Panc1 (cell line): ENCODE measurements at regions not wholly inside any gene's neighbourhood (a gene's known extent, or its start where the extent isn't known, plus 50 kb on each side); places are given as distances from the start of the nearest gene placed in this dataset.

Experiments
- POLR2AphosphoS5 ChIP-seq: IDR thresholded peaks from 2 replicates; pipeline ENCODE4 v1.6.1; 2012; ENCODE audit warnings: mild to moderate bottlenecking, low read depth, low read length, moderate library complexity
- TF ChIP-seq, protein P1 (sequence below): fragments of 450-650 bp; IDR thresholded peaks from 2 replicates; pipeline ENCODE4 v1.5.1; 2017; ENCODE audit warnings: mild to moderate bottlenecking

DNA sequence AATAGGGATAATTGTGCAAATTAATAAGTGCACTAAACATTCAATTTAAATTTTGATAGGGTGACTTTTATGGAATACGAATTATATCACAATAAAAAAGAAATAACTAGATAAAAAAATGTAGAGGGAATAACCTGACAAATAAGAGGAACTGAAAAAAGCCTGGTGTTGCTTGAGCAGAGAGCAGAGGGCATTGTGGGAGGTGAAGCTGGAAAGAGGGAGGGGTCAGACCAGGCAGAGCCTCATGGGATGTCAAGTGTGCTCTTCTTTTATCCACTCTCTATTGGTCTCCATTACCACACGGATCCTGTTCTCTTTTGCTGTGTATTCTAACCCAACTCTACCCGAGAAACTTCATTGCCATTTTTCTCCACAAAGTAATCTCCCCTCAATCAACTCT lies 264.0 kb upstream of the CRBN start:
- no peak for TF ChIP-seq POLR2AphosphoS5
- TF ChIP-seq, protein P1, sequence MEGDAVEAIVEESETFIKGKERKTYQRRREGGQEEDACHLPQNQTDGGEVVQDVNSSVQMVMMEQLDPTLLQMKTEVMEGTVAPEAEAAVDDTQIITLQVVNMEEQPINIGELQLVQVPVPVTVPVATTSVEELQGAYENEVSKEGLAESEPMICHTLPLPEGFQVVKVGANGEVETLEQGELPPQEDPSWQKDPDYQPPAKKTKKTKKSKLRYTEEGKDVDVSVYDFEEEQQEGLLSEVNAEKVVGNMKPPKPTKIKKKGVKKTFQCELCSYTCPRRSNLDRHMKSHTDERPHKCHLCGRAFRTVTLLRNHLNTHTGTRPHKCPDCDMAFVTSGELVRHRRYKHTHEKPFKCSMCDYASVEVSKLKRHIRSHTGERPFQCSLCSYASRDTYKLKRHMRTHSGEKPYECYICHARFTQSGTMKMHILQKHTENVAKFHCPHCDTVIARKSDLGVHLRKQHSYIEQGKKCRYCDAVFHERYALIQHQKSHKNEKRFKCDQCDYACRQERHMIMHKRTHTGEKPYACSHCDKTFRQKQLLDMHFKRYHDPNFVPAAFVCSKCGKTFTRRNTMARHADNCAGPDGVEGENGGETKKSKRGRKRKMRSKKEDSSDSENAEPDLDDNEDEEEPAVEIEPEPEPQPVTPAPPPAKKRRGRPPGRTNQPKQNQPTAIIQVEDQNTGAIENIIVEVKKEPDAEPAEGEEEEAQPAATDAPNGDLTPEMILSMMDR, result no peak
